HepG2 (cell line): ENCODE measurements at regions not wholly inside any gene's neighbourhood (a gene's known extent, or its start where the extent isn't known, plus 50 kb on each side); places are given as distances from the start of the nearest gene placed in this dataset.

ENCODE experiments used
- ATAC-seq: fragments of 200-7000 bp; cut with Tn5 transposase; 3 replicates; pipeline ENCODE4 v1.9.1; 2020; ENCODE audit warnings: mild to moderate bottlenecking, moderate library complexity
- BruUV-seq: library from RNA; stranded (reverse); fragments of 400-500 nt; replicated peaks from 2 replicates; lab custom pipeline; 2021; lab: Mats Ljungman, UMichigan
- CTCF ChIA-PET: fragments of 300-600 bp; formaldehyde crosslinking; extraction: SDS; loops from one replicate; lab custom pipeline; 2021; ENCODE audit warnings: low total read pairs, inconsistent platforms, low intra/inter-chr PET ratio; lab: Yijun Ruan, JAX
- POLR2A ChIA-PET: fragments of 350-600 bp; sonication (Branson Sonifier 250); formaldehyde crosslinking; loops from one replicate; lab custom pipeline; 2020; ENCODE audit warnings: antibody characterized with exemption, inconsistent platforms; lab: Yijun Ruan, JAX
- DNase-seq: peaks from one replicate; pipeline ENCODE4 v3.0.0-alpha.2; 2015; ENCODE audit warnings: low spot score
- FAIRE-seq: peaks from 3 replicates; lab custom pipeline; 2011; peaks lifted over from hg19 to GRCh38; lab: Jason Lieb, UNC
- H2AFZ ChIP-seq: one replicate; pipeline ENCODE4 v1.6.1; 2011; ENCODE audit warnings: low read length, inconsistent platforms
- H3K27ac ChIP-seq: fragments of 300-600 bp; 3 replicates; pipeline ENCODE4 v1.8.0; 2011; ENCODE audit warnings: mixed run types, mild to moderate bottlenecking, mixed read lengths, low read length, inconsistent platforms; ENCODE audit not compliant: insufficient read depth; ENCODE audit errors: extremely low read length
- H3K27me3 ChIP-seq, 2 experiments: fragments of 200-600 bp in 1 of 2; 2 replicates in 1 of 2; 3 replicates in 1 of 2; pipeline versions ENCODE4 v1.6.0 to v1.8.0; 2011; ENCODE audit warnings: low read length in 2 of 2, mild to moderate bottlenecking in 2 of 2, moderate library complexity in 2 of 2, inconsistent platforms in 1 of 2; ENCODE audit not compliant: insufficient read depth in 2 of 2, control insufficient read depth in 1 of 2
- H3K36me3 ChIP-seq, 2 experiments: fragments of 200-600 bp in 1 of 2; replicated peaks in 1 of 2; 2 replicates in 1 of 2; 3 replicates in 1 of 2; pipeline versions ENCODE4 v1.5.1 to v1.8.0; 2011; ENCODE audit warnings: low read length in 2 of 2, inconsistent platforms in 1 of 2; ENCODE audit not compliant: insufficient read depth in 2 of 2, control insufficient read depth in 1 of 2
- H3K4me1 ChIP-seq: 2 replicates; pipeline ENCODE4 v1.5.1; 2012; ENCODE audit warnings: low read length, inconsistent platforms; ENCODE audit not compliant: insufficient read depth
- H3K4me2 ChIP-seq: 2 replicates; pipeline ENCODE4 v1.6.0; 2011; ENCODE audit warnings: low read depth, low read length, inconsistent platforms
- H3K4me3 ChIP-seq, 3 experiments: fragments of 200-600 bp in 1 of 3; sonication (generic), shearing (Covaris generic) in 1 of 3; replicated peaks in 1 of 3; 2 replicates each; pipeline ENCODE4 v1.5.1; 2011 to 2016; ENCODE audit warnings: low read length in 3 of 3, inconsistent platforms in 2 of 3, low read depth in 2 of 3, mild to moderate bottlenecking in 2 of 3, control low read depth in 1 of 3, mixed read lengths in 1 of 3; ENCODE audit not compliant: insufficient read depth in 1 of 3
- H3K79me2 ChIP-seq: one replicate; pipeline ENCODE4 v1.6.1; 2011; ENCODE audit warnings: low read length, inconsistent platforms; ENCODE audit not compliant: insufficient read depth
- H3K9ac ChIP-seq: 2 replicates; pipeline ENCODE4 v1.6.0; 2011; ENCODE audit warnings: mild to moderate bottlenecking, low read depth, low read length, inconsistent platforms; ENCODE audit not compliant: insufficient read depth
- H3K9me3 ChIP-seq: 2 replicates; pipeline ENCODE4 v1.5.1; 2012; ENCODE audit warnings: mild to moderate bottlenecking, low read length
- H4K20me1 ChIP-seq: 2 replicates; pipeline ENCODE4 v1.6.0; 2011; ENCODE audit warnings: inconsistent platforms, mild to moderate bottlenecking, low read length, moderate library complexity; ENCODE audit not compliant: insufficient read depth
- FOSL2 ChIP-seq: sonication (generic); formaldehyde crosslinking; IDR thresholded peaks from 2 replicates; pipeline ENCODE4 v1.4.0; 2020; ENCODE audit warnings: missing genetic modification reagents
- HHEX ChIP-seq: IDR thresholded peaks from 2 replicates; pipeline ENCODE4 v1.6.1; 2016; ENCODE audit warnings: control low read depth
- HNRNPLL ChIP-seq: fragments of 200-400 bp; formaldehyde crosslinking; IDR thresholded peaks from 2 replicates; pipeline ENCODE4 v1.6.1; 2017; ENCODE audit warnings: mild to moderate bottlenecking, low read depth, low read length; ENCODE audit not compliant: poor library complexity, severe bottlenecking
- RELA ChIP-seq: sonication (generic); formaldehyde crosslinking; IDR thresholded peaks from 2 replicates; pipeline ENCODE4 v1.4.0; 2020; ENCODE audit warnings: missing genetic modification reagents
- SETDB1 ChIP-seq: sonication (generic); formaldehyde crosslinking; IDR thresholded peaks from 2 replicates; pipeline ENCODE4 v1.5.1; 2020; ENCODE audit warnings: missing genetic modification reagents, mild to moderate bottlenecking, borderline replicate concordance
- SOX13 ChIP-seq, 3 experiments: fragments of 450-650 bp in 1 of 3; sonication (generic) in 1 of 3; formaldehyde crosslinking in 1 of 3; IDR thresholded peaks in 2 of 3; conservative IDR thresholded peaks in 1 of 3; 2 replicates each; pipeline versions ENCODE4 v1.5.0 to v1.6.1; 2016 to 2020; ENCODE audit warnings: antibody characterized with exemption in 1 of 3, mild to moderate bottlenecking in 1 of 3, missing compliant biosample characterization in 1 of 3, missing genetic modification reagents in 1 of 3, moderate library complexity in 1 of 3
- SOX6 ChIP-seq, 2 experiments: fragments of 450-650 bp in 1 of 2; sonication (generic) in 1 of 2; formaldehyde crosslinking in 1 of 2; IDR thresholded peaks; 2 replicates each; pipeline versions ENCODE4 v1.4.0 to v1.6.1; 2017 to 2020; ENCODE audit warnings: antibody characterized with exemption in 1 of 2, mild to moderate bottlenecking in 1 of 2, missing genetic modification reagents in 1 of 2
- ZNF264 ChIP-seq: sonication (generic); formaldehyde crosslinking; IDR thresholded peaks from 2 replicates; pipeline ENCODE4 v1.4.0; 2020; ENCODE audit warnings: missing genetic modification reagents
- ZSCAN20 ChIP-seq: sonication (generic); formaldehyde crosslinking; IDR thresholded peaks from 2 replicates; pipeline ENCODE4 v1.4.0; 2020; ENCODE audit warnings: missing genetic modification reagents, mild to moderate bottlenecking, borderline replicate concordance
- ZSCAN22 ChIP-seq: sonication (generic); formaldehyde crosslinking; IDR thresholded peaks from 2 replicates; pipeline ENCODE4 v1.4.0; 2020; ENCODE audit warnings: mild to moderate bottlenecking, missing genetic modification reagents
- ZSCAN29 ChIP-seq: sonication (generic); formaldehyde crosslinking; conservative IDR thresholded peaks from 2 replicates; pipeline ENCODE4 v1.4.0; 2020; ENCODE audit warnings: mild to moderate bottlenecking, missing genetic modification reagents
- WGBS: methylation state at CpG from one replicate; pipeline ENCODE4 v1.1.6; 2017; ENCODE audit warnings: low lambda C conversion rate; 5-methylcytosine and 5-hydroxymethylcytosine counted together
- in situ Hi-C: cut with HindIII; loops from 2 replicates; pipeline ENCODE4 v1.10.0; 2017; ENCODE audit warnings: low pct_unique_long_range_greater_than_20kb; ENCODE audit not compliant: extremely low pct_ligation_motif_present
- intact Hi-C: fragments of 100-400 bp; cut with micrococcal nuclease; formaldehyde crosslinking; loops from one replicate; pipeline ENCODE4 v1.10.0; 2022; ENCODE audit not compliant: unreplicated experiment
- TF ChIP-seq, protein P1 (sequence below), 2 experiments: fragments of 450-650 bp in 1 of 2; sonication (generic) in 1 of 2; formaldehyde crosslinking in 1 of 2; IDR thresholded peaks; 2 replicates each; pipeline versions ENCODE4 v1.6.1 to v1.8.0; 2016 to 2022; ENCODE audit warnings: antibody characterized with exemption in 1 of 2, mild to moderate bottlenecking in 1 of 2, missing genetic modification reagents in 1 of 2
- TF ChIP-seq, protein P2 (sequence below): IDR thresholded peaks from 2 replicates; pipeline ENCODE4 v1.6.1; 2016

DNA sequence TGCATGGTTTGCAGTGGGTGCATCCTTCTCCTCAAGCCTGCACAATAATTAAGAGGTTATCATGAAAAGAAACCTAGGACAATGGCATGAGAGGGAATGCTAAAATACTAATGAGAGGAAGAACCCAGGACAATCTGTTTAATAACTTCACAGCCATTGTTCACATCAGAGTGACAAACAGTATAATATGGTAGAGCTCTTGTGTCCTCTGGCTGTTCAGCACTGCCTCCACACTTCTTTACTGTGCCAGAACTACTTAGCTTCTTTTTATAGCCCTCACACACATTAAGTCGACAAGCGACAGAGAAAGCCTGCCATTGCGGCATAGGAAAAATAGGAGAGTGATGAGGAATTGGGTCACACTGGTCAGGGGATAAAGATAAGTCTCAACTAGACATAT lies 65.0 kb upstream of the MEIS2 start (continued):
- TF ChIP-seq, protein P1, sequence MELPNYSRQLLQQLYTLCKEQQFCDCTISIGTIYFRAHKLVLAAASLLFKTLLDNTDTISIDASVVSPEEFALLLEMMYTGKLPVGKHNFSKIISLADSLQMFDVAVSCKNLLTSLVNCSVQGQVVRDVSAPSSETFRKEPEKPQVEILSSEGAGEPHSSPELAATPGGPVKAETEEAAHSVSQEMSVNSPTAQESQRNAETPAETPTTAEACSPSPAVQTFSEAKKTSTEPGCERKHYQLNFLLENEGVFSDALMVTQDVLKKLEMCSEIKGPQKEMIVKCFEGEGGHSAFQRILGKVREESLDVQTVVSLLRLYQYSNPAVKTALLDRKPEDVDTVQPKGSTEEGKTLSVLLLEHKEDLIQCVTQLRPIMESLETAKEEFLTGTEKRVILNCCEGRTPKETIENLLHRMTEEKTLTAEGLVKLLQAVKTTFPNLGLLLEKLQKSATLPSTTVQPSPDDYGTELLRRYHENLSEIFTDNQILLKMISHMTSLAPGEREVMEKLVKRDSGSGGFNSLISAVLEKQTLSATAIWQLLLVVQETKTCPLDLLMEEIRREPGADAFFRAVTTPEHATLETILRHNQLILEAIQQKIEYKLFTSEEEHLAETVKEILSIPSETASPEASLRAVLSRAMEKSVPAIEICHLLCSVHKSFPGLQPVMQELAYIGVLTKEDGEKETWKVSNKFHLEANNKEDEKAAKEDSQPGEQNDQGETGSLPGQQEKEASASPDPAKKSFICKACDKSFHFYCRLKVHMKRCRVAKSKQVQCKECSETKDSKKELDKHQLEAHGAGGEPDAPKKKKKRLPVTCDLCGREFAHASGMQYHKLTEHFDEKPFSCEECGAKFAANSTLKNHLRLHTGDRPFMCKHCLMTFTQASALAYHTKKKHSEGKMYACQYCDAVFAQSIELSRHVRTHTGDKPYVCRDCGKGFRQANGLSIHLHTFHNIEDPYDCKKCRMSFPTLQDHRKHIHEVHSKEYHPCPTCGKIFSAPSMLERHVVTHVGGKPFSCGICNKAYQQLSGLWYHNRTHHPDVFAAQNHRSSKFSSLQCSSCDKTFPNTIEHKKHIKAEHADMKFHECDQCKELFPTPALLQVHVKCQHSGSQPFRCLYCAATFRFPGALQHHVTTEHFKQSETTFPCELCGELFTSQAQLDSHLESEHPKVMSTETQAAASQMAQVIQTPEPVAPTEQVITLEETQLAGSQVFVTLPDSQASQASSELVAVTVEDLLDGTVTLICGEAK (IDR thresholded peaks at IDR 0.05): no peak
- TF ChIP-seq, protein P1 (CRISPR knock-in tag; IDR thresholded peaks at IDR 0.05): no peak
- TF ChIP-seq HHEX: no peak
- no peak for TF ChIP-seq ZNF264 (CRISPR knock-in tag)
- TF ChIP-seq, all 625 proteins: peak for 0

DNA sequence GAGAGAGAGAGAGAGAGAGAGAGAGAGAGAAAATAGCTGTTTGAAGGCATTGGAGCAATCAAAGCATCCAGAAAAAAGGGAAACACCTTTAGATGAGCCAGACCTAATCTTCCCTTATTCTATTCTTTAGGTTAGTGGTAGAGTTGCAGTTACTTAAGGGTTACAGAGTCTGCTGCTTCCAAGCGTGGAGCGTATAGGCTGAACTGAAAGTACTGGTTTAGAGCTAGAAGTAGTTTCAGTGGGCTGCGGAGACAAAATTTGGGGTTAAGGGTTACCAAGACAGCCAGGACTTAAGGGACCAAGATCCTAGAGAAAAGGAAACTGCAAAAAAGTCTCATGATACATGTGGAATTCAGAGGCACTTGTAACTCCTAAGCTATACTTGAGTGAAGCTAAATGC lies 66.1 kb upstream of the MEIS2 start:
- FAIRE-seq (no peak), DNase-seq (no peak), ATAC-seq (no peak)
- TF ChIP-seq ZSCAN22 (no peak), HNRNPLL (no peak), SOX6 (IDR thresholded peaks at IDR 0.05) (no peak), SOX6 (CRISPR knock-in tag; IDR thresholded peaks at IDR 0.05) (no peak), ZSCAN29 (CRISPR knock-in tag) (no peak), RELA (no peak), SOX13 (IDR thresholded peaks at IDR 0.05) (no peak), SOX13 (CRISPR knock-in tag; conservative IDR thresholded peaks at IDR 0.05 in 1 of 2, IDR thresholded peaks at IDR 0.05 in 1 of 2) (no peak), ZSCAN20 (CRISPR knock-in tag) (no peak), SETDB1 (CRISPR knock-in tag) (no peak), FOSL2 (CRISPR knock-in tag) (no peak)
- TF ChIP-seq, protein P2, sequence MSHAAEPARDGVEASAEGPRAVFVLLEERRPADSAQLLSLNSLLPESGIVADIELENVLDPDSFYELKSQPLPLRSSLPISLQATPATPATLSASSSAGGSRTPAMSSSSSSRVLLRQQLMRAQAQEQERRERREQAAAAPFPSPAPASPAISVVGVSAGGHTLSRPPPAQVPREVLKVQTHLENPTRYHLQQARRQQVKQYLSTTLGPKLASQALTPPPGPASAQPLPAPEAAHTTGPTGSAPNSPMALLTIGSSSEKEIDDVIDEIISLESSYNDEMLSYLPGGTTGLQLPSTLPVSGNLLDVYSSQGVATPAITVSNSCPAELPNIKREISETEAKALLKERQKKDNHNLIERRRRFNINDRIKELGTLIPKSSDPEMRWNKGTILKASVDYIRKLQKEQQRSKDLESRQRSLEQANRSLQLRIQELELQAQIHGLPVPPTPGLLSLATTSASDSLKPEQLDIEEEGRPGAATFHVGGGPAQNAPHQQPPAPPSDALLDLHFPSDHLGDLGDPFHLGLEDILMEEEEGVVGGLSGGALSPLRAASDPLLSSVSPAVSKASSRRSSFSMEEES (CRISPR knock-in tag): no peak
- Histone ChIP-seq H3K36me3 (no peaks in the 10 kb centered on the region), H3K4me3 (no peak overlapping the region), H3K27ac (no peak overlapping the region), H3K27me3 (no peaks in the 10 kb centered on the region), H2AFZ (no peak overlapping the region), H3K4me2 (no peak overlapping the region), H3K9me3 (no peaks in the 10 kb centered on the region), H3K79me2 (no peaks in the 10 kb centered on the region), H4K20me1 (no peaks in the 10 kb centered on the region), H3K4me1 (no peaks in the 10 kb centered on the region), H3K9ac (no peak overlapping the region)
- in situ Hi-C loops: no loop called here
- intact Hi-C loops: no loop called here
- WGBS: 29% methylated on average over 3 of the region's 3 CpGs
- CTCF ChIA-PET: no interaction called here
- POLR2A ChIA-PET: no interaction called here
- BruUV-seq: no TSS peak
